ENCODE measurements at regions not wholly inside any gene's neighbourhood (a gene's known extent, or its start where the extent isn't known, plus 50 kb on each side); places are given as distances from the start of the nearest gene placed in this dataset.

DNA sequence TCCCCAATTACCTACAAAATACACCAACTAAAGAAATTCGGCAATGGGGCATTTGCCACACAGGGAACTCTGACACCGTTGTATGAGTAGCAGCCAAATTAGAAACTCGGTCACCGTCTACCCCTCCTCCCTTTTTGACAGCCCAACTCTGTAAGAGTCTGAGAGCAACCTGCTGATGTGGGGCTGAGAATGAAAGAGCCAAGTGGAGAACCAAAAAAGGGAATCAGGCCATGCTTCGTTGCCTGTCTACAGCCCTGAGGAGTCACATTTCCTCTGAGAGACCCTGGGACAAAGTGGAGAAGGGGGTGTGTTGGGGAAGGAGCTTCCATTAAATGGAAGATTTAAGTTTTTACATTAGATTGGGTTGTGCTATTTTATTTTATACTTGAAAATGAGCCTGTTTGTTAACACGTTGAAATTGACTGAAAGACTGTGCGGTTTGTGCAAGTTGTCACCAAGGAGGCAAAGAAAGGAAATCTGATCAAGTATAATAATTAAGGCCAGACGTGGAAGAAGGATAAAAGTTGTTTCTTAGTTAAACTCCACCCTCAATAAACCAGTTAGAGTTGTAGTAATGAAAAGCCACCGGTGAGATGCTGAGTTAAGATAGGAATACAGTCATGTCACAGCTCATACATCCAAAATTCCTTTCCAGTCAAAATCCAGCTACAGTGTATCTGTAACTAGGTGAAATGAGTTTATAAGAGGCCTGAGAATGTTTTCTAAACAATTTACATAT is 131.7 kb upstream of the CREB1 start:
- no peak overlapping the region for H3K4me3 ChIP-seq (ENCODE audit: low read depth, low read length)
- no peak overlapping the region for H3K9ac ChIP-seq (ENCODE audit: low read depth, low read length)
- no peaks in the 10 kb centered on the region for H3K36me3 ChIP-seq (ENCODE audit: control insufficient read depth, insufficient read depth, low read length)
- H3K9me3 ChIP-seq (ENCODE audit: control insufficient read depth, insufficient read depth, low read length), result no peaks in the 10 kb centered on the region
- H3K4me1 ChIP-seq (ENCODE audit: control insufficient read depth, insufficient read depth, low read length), result peaks cover 16% of the 10 kb centered on the region
- H3K27ac ChIP-seq (ENCODE audit: low read depth, low read length), result no peak overlapping the region
- no peaks in the 10 kb centered on the region for H3K27me3 ChIP-seq (ENCODE audit: control insufficient read depth, insufficient read depth, low read length)

DNA sequence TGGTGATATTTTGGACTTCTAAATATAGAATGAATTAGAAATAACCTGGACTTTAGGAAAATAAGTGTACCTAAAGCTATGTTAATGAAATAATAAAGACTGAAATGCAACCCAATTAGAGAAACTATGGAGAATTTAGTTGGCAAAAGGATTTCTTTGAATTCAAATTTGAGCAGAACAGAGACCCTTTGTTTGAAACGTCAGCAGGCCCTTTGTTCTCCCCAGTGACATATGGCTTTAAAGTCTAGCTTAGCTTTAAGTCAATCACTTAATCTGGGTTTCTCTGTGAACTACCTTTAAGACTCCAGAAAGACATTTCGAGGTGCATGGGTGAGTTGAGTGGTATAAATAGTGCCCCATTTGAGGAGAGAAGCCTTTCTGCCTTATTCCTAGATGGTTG is 130.5 kb upstream of the CREB1 start:
- H3K4me3 ChIP-seq (ENCODE audit: low read depth, low read length), result no peak overlapping the region
- no peaks in the 10 kb centered on the region for H3K9me3 ChIP-seq (ENCODE audit: control insufficient read depth, insufficient read depth, low read length)
- no peaks in the 10 kb centered on the region for H3K36me3 ChIP-seq (ENCODE audit: control insufficient read depth, insufficient read depth, low read length)
- H3K27me3 ChIP-seq (ENCODE audit: control insufficient read depth, insufficient read depth, low read length), result no peaks in the 10 kb centered on the region
- H3K27ac ChIP-seq (ENCODE audit: low read depth, low read length), result no peak overlapping the region
- H3K4me1 ChIP-seq (ENCODE audit: control insufficient read depth, insufficient read depth, low read length), result peaks cover 16% of the 10 kb centered on the region
- no peak overlapping the region for H3K9ac ChIP-seq (ENCODE audit: low read depth, low read length)

DNA sequence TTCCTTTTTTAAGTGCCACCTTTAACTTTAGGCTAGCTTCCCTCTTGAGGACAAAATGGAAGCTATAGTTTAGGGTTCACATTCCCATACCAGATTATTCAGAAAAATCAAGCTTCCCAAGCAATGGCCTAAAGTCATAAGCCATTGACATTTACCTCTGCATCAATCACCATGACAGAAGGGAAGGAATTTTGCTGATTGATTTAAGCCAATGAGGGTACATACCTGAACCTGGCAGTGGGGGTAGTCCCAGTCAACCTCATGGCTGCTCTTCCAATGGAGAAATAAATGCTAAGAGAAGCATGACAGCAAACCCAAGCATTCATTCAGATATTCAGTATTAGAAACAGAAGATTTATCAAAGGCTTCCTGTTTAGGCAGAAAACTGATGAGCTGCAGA is 128.4 kb upstream of the CREB1 start:
- no peak overlapping the region for H3K9ac ChIP-seq (ENCODE audit: low read depth, low read length)
- no peaks in the 10 kb centered on the region for H3K36me3 ChIP-seq (ENCODE audit: control insufficient read depth, insufficient read depth, low read length)
- H3K4me3 ChIP-seq (ENCODE audit: low read depth, low read length), result no peak overlapping the region
- no peak overlapping the region for H3K27ac ChIP-seq (ENCODE audit: low read depth, low read length)
- H3K9me3 ChIP-seq (ENCODE audit: control insufficient read depth, insufficient read depth, low read length), result no peaks in the 10 kb centered on the region
- H3K27me3 ChIP-seq (ENCODE audit: control insufficient read depth, insufficient read depth, low read length), result no peaks in the 10 kb centered on the region
- peaks cover 12% of the 10 kb centered on the region for H3K4me1 ChIP-seq (ENCODE audit: control insufficient read depth, insufficient read depth, low read length)

DNA sequence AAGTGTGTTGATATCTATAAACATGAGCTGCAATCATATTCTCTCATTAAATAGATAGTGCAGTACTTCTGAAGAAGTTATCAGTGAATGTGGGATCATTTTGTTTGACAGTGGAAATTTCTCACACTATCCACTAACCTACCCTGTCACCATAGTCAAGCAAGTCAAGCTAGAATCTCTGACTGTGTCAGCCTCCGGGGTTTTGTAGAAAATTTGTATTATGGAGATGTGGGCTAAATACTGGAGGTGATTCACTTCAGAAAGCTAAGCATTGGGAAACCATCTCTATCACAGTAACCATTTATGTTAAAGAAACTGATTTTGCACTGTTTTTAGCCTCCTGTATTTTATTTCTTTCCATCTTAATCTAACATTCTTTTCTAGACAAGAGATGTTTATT is 126.6 kb upstream of the CREB1 start:
- Histone ChIP-seq H3K9ac (ENCODE audit: low read depth, low read length) (no peak overlapping the region), H3K27ac (ENCODE audit: low read depth, low read length) (no peak overlapping the region), H3K9me3 (ENCODE audit: control insufficient read depth, insufficient read depth, low read length) (no peaks in the 10 kb centered on the region), H3K27me3 (ENCODE audit: control insufficient read depth, insufficient read depth, low read length) (no peaks in the 10 kb centered on the region), H3K4me1 (ENCODE audit: control insufficient read depth, insufficient read depth, low read length) (peaks cover 21% of the 10 kb centered on the region), H3K4me3 (ENCODE audit: low read depth, low read length) (no peak overlapping the region), H3K36me3 (ENCODE audit: control insufficient read depth, insufficient read depth, low read length) (no peaks in the 10 kb centered on the region)

DNA sequence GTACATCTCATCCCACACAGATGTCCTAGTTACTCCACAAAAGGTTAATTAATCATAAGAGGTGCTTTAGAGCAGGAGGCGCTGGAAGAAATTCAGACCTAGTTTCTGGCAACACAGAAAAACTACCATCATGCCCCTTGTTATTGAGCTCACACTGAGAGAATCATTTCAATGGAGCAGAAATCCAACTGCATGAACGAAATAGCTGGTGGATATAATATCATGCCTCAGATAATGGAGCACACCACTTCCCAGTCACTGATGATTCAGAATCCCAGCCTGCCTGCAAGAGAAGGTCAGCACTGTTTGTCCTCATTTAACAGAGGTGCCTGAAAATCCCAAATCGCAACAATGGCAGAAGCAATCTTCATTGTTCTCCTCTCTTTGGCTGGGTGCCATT is 125.8 kb upstream of the CREB1 start:
- H3K27me3 ChIP-seq (ENCODE audit: control insufficient read depth, insufficient read depth, low read length), result no peaks in the 10 kb centered on the region
- no peaks in the 10 kb centered on the region for H3K36me3 ChIP-seq (ENCODE audit: control insufficient read depth, insufficient read depth, low read length)
- no peak overlapping the region for H3K4me3 ChIP-seq (ENCODE audit: low read depth, low read length)
- peaks cover 29% of the 10 kb centered on the region for H3K4me1 ChIP-seq (ENCODE audit: control insufficient read depth, insufficient read depth, low read length)
- H3K9ac ChIP-seq (ENCODE audit: low read depth, low read length), result no peak overlapping the region
- H3K9me3 ChIP-seq (ENCODE audit: control insufficient read depth, insufficient read depth, low read length), result no peaks in the 10 kb centered on the region
- no peak overlapping the region for H3K27ac ChIP-seq (ENCODE audit: low read depth, low read length)

DNA sequence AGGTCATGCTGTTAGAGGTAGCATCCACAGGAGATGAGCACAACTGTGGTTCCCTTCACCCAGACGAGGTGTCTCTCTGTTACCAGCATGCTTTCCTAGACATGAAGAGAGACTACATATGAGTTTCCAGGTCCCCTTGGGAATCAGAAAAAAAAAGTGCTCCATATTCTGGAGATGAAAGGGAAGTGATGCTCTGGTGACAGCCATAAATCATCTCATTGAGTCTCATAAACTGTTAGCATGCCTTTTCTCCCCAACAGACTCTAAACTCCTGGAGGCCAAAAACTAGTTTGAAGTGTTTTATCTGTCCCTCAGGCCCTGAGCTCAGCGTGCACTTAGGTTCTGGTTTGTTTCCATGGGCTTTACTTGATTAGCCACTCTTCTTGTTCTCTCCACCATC is 124.6 kb upstream of the CREB1 start:
- Histone ChIP-seq H3K9ac (ENCODE audit: low read depth, low read length) (no peak overlapping the region), H3K4me3 (ENCODE audit: low read depth, low read length) (no peak overlapping the region), H3K27ac (ENCODE audit: low read depth, low read length) (no peak overlapping the region), H3K27me3 (ENCODE audit: control insufficient read depth, insufficient read depth, low read length) (no peaks in the 10 kb centered on the region), H3K36me3 (ENCODE audit: control insufficient read depth, insufficient read depth, low read length) (no peaks in the 10 kb centered on the region), H3K4me1 (ENCODE audit: control insufficient read depth, insufficient read depth, low read length) (peaks cover 40% of the 10 kb centered on the region), H3K9me3 (ENCODE audit: control insufficient read depth, insufficient read depth, low read length) (no peaks in the 10 kb centered on the region)

DNA sequence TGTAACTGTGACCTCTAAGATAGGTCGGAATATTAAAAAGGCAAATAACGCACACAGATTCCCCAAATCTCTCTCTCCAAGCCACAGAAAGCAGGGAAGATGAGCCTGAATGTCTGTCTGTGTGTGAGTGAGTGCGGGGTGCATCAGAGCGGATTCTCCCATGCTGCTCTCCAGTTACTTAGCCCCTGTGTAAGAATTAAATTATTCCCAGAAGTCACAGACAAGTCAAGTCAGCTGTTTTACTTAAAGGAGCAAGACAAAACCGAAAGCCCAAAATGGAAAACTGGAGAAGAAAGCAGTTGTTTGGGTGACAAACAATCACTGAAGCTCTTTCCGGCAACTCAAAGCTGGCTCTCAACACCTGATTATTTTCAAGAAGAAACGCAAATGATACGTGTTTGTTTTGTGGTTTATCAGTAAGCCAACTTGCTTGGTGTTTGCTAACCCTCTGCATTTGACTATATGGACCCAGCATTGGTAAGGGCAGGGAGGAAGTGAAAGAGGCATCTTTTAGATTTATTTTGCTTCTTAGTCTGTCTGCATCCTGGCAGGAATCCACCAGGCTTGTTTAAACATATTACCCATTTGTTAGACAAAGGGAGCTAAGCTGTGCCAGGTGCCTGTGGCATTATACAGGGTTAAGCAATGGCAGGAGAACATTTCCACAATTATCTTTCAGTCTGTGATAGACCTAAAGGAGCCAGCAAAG is 121.5 kb upstream of the CREB1 start:
- Histone ChIP-seq H3K36me3 (ENCODE audit: control insufficient read depth, insufficient read depth, low read length) (no peaks in the 10 kb centered on the region), H3K9ac (ENCODE audit: low read depth, low read length) (no peak overlapping the region), H3K4me3 (ENCODE audit: low read depth, low read length) (no peak overlapping the region), H3K9me3 (ENCODE audit: control insufficient read depth, insufficient read depth, low read length) (no peaks in the 10 kb centered on the region), H3K27ac (ENCODE audit: low read depth, low read length) (peak overlapping the region; percentile 33), H3K27me3 (ENCODE audit: control insufficient read depth, insufficient read depth, low read length) (no peaks in the 10 kb centered on the region), H3K4me1 (ENCODE audit: control insufficient read depth, insufficient read depth, low read length) (peaks cover 38% of the 10 kb centered on the region)

DNA sequence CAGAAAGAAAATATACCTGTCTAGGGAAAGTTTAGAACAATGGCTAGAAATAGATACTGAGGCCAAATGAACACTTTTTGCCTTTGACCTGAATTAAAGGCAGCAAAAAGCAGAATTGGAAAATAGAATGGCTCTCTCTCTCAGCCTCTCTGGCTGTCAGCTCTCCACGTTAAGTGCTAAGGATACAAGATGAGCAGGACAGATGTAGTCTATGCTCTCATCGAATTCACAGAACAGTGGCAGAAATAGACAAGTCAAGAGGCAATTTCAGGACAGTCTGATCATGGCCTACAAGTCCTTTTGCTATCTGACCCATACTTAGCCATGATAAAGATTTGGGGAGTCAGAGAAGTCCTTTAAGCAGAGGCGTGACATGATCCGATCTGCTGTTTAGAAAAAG is 120.2 kb upstream of the CREB1 start:
- Histone ChIP-seq H3K4me1 (ENCODE audit: control insufficient read depth, insufficient read depth, low read length) (peaks cover 38% of the 10 kb centered on the region), H3K27me3 (ENCODE audit: control insufficient read depth, insufficient read depth, low read length) (no peaks in the 10 kb centered on the region), H3K9ac (ENCODE audit: low read depth, low read length) (no peak overlapping the region), H3K4me3 (ENCODE audit: low read depth, low read length) (no peak overlapping the region), H3K9me3 (ENCODE audit: control insufficient read depth, insufficient read depth, low read length) (no peaks in the 10 kb centered on the region), H3K36me3 (ENCODE audit: control insufficient read depth, insufficient read depth, low read length) (no peaks in the 10 kb centered on the region), H3K27ac (ENCODE audit: low read depth, low read length) (no peak overlapping the region)

DNA sequence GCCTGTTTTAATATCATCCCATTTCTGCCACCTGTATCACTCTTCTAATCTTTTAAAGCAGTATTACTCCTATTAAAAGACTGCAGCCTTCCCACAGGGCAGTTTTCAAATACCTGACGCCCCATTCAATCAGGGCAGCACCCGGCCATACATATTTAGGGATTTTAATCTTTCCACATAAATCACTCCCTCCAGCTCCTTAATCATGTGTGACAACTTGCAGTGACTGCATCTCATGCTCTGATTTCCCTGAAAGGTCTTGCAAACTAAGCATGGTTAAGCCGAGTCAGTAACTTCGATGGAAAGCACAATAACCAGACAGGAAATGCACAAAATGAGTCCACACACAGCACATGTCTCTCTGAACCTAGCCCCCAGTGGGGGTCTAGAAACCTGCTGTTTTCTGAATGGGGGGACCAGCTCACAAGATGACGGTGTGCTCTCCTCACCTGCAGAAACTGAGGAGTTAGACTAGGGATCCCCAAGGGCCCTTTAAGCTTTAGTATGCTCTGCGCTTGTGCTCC is 116.9 kb upstream of the CREB1 start:
- H3K4me1 ChIP-seq (ENCODE audit: control insufficient read depth, insufficient read depth, low read length), result peaks cover 48% of the 10 kb centered on the region
- no peak overlapping the region for H3K9ac ChIP-seq (ENCODE audit: low read depth, low read length)
- no peaks in the 10 kb centered on the region for H3K9me3 ChIP-seq (ENCODE audit: control insufficient read depth, insufficient read depth, low read length)
- H3K36me3 ChIP-seq (ENCODE audit: control insufficient read depth, insufficient read depth, low read length), result no peaks in the 10 kb centered on the region
- no peak overlapping the region for H3K4me3 ChIP-seq (ENCODE audit: low read depth, low read length)
- H3K27me3 ChIP-seq (ENCODE audit: control insufficient read depth, insufficient read depth, low read length), result no peaks in the 10 kb centered on the region
- no peak overlapping the region for H3K27ac ChIP-seq (ENCODE audit: low read depth, low read length)

DNA sequence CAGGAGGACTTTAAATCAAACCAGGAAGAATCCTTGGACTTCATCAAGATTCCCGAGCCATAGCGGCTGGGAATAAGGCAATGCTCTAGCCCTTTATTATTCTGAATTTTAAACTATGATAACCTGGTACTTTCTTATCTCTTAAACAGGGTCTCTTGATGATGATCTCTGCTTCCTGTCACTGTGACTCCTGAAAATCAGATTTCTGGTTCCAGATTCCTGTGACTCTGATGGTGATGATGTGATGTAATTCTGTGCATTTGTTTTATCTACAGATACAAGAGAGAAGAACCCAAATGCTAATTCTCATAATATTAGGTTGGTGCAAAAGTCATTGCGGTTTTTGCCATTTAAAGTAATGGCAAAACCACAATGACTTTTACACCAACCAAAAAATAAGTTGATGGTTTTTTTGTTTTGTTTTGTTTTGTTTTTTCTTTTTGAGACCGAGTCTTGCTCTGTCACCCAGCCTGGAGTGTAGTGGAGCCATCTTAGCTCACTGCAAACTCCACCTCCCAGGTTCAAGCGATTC is 116.3 kb upstream of the CREB1 start:
- Histone ChIP-seq H3K9ac (ENCODE audit: low read depth, low read length) (no peak overlapping the region), H3K27ac (ENCODE audit: low read depth, low read length) (no peak overlapping the region), H3K4me1 (ENCODE audit: control insufficient read depth, insufficient read depth, low read length) (peaks cover 45% of the 10 kb centered on the region), H3K9me3 (ENCODE audit: control insufficient read depth, insufficient read depth, low read length) (no peaks in the 10 kb centered on the region), H3K4me3 (ENCODE audit: low read depth, low read length) (no peak overlapping the region), H3K36me3 (ENCODE audit: control insufficient read depth, insufficient read depth, low read length) (no peaks in the 10 kb centered on the region), H3K27me3 (ENCODE audit: control insufficient read depth, insufficient read depth, low read length) (no peaks in the 10 kb centered on the region)

DNA sequence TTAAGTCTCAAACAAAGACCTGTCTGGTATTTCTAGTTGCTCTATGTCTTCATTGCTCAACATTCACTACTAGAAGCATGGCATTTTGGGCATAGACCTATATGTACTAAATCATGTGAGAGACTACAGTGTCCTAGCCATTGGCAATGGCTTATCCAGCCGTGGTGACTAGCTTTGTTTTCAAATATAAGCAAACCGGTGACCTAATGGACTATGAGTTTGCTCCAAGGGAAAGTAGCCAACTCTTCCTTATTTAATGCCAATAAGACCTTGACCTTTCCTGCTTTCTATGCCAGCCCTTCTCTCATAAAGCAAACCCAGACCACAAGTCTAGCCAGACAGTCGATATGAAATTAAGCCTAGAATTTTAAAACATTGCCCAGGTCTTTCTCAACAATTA is 113.7 kb upstream of the CREB1 start:
- Histone ChIP-seq H3K27me3 (ENCODE audit: control insufficient read depth, insufficient read depth, low read length) (no peaks in the 10 kb centered on the region), H3K9me3 (ENCODE audit: control insufficient read depth, insufficient read depth, low read length) (no peaks in the 10 kb centered on the region), H3K36me3 (ENCODE audit: control insufficient read depth, insufficient read depth, low read length) (no peaks in the 10 kb centered on the region), H3K27ac (ENCODE audit: low read depth, low read length) (no peak overlapping the region), H3K9ac (ENCODE audit: low read depth, low read length) (no peak overlapping the region), H3K4me3 (ENCODE audit: low read depth, low read length) (no peak overlapping the region), H3K4me1 (ENCODE audit: control insufficient read depth, insufficient read depth, low read length) (peaks cover 23% of the 10 kb centered on the region; the same call in 1 of the 2 replicates)

Measured in HUES48 (cell line).